PC-9 (cell line): ENCODE measurements at regions not wholly inside any gene's neighbourhood (a gene's known extent, or its start where the extent isn't known, plus 50 kb on each side); places are given as distances from the start of the nearest gene placed in this dataset.

ENCODE experiments used
- BruUV-seq: library from RNA; stranded (reverse); fragments of 400-500 nt; replicated peaks from 2 replicates; lab custom pipeline; 2021; lab: Mats Ljungman, UMichigan
- CTCF ChIA-PET: fragments of 300-600 bp; sonication (Branson Sonifier 250); formaldehyde crosslinking; loops from one replicate; lab custom pipeline; 2022; ENCODE audit warnings: antibody characterized with exemption; lab: Charles Lee
- POLR2A ChIA-PET: fragments of 300-600 bp; sonication (Branson Sonifier 250); formaldehyde crosslinking; loops from one replicate; lab custom pipeline; 2022; ENCODE audit warnings: antibody characterized with exemption; ENCODE audit not compliant: unreplicated experiment; lab: Charles Lee
- DNase-seq, 2 experiments: peaks; one replicate each; pipeline versions ENCODE4 v3.0.0 to v3.0.0-alpha.2; 2015 to 2022; ENCODE audit warnings: mixed read lengths in 1 of 2
- H2AFZ ChIP-seq: fragments of 200-600 bp; sonication (generic); 2 replicates; pipeline ENCODE4 v1.8.1; 2017; ENCODE audit warnings: antibody characterized with exemption
- H3F3A ChIP-seq: fragments of 200-600 bp; sonication (generic); 2 replicates; pipeline ENCODE4 v1.8.1; 2017; ENCODE audit warnings: antibody characterized with exemption, mild to moderate bottlenecking, low read depth; ENCODE audit not compliant: insufficient read depth
- H3K27ac ChIP-seq: fragments of 200-600 bp; sonication (generic); 2 replicates; pipeline ENCODE4 v1.6.1; 2016; ENCODE audit warnings: mixed run types
- H3K27me3 ChIP-seq: fragments of 200-600 bp; sonication (generic); 2 replicates; pipeline ENCODE4 v1.6.1; 2016; ENCODE audit warnings: low read depth, mixed run types; ENCODE audit not compliant: insufficient read depth
- H3K36me3 ChIP-seq: fragments of 200-600 bp; sonication (generic); 2 replicates; pipeline ENCODE4 v1.6.1; 2016; ENCODE audit warnings: low read depth, mixed run types
- H3K4me1 ChIP-seq: fragments of 200-600 bp; sonication (generic); replicated peaks from 2 replicates; pipeline ENCODE4 v1.6.1; 2016; ENCODE audit warnings: mixed run types; ENCODE audit not compliant: insufficient read depth
- H3K4me2 ChIP-seq: fragments of 200-600 bp; sonication (generic); 2 replicates; pipeline ENCODE4 v1.6.1; 2017; ENCODE audit warnings: mixed run types
- H3K4me3 ChIP-seq: fragments of 200-600 bp; sonication (generic); 2 replicates; pipeline ENCODE4 v1.6.1; 2016; ENCODE audit warnings: mixed run types
- H3K79me2 ChIP-seq: fragments of 200-600 bp; sonication (generic); 2 replicates; pipeline ENCODE4 v1.6.1; 2017; ENCODE audit warnings: low read depth, mixed run types
- H3K9me2 ChIP-seq: fragments of 200-600 bp; sonication (generic); 2 replicates; pipeline ENCODE4 v1.8.1; 2017; ENCODE audit warnings: mild to moderate bottlenecking; ENCODE audit not compliant: insufficient read depth
- H3K9me3 ChIP-seq: fragments of 200-600 bp; sonication (generic); 2 replicates; pipeline ENCODE4 v1.8.1; 2016; ENCODE audit warnings: low read depth; ENCODE audit not compliant: insufficient read depth
- H4K20me1 ChIP-seq: fragments of 200-600 bp; sonication (generic); 2 replicates; pipeline ENCODE4 v1.8.1; 2017; ENCODE audit not compliant: insufficient read depth
- EZH2 ChIP-seq: fragments of 200-600 bp; sonication (generic); IDR thresholded peaks from 2 replicates; pipeline ENCODE4 v1.8.0; 2017; ENCODE audit warnings: antibody characterized with exemption, low read depth
- intact Hi-C: fragments of 100-400 bp; cut with micrococcal nuclease; formaldehyde crosslinking; loops from one replicate; pipeline ENCODE4 v1.10.0; 2022; ENCODE audit not compliant: unreplicated experiment
- TF ChIP-seq, protein P1 (sequence below): fragments of 200-600 bp; sonication (generic); conservative IDR thresholded peaks from 2 replicates; pipeline ENCODE4 v1.6.1; 2017; ENCODE audit warnings: mixed run types, antibody characterized with exemption, mild to moderate bottlenecking, moderate library complexity

DNA sequence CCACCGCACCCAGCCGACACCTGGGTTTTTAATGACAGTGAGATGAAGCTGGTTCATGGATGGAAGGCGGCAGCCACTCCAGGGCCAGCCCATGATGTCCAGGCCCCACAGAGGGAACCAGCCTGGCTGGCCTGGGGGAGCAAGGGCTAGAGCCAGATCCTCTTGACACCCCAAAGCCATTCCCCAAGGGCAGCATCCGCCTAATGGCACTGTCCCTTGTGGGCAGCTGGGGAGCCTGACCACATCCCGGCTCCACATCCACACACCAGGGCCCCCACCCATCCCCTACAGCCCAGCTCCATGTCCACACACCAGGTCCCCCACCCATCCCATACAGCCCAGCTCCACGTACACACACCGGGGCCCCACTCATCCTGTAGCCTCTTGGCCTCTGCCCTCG, 53.3 kb upstream of the ACSF3 start:
- H3K4me1 ChIP-seq = no peaks in the 10 kb centered on the region
- no peaks in the 10 kb centered on the region for H3K79me2 ChIP-seq
- TF ChIP-seq EZH2 = no peak
- TF ChIP-seq, protein P1, sequence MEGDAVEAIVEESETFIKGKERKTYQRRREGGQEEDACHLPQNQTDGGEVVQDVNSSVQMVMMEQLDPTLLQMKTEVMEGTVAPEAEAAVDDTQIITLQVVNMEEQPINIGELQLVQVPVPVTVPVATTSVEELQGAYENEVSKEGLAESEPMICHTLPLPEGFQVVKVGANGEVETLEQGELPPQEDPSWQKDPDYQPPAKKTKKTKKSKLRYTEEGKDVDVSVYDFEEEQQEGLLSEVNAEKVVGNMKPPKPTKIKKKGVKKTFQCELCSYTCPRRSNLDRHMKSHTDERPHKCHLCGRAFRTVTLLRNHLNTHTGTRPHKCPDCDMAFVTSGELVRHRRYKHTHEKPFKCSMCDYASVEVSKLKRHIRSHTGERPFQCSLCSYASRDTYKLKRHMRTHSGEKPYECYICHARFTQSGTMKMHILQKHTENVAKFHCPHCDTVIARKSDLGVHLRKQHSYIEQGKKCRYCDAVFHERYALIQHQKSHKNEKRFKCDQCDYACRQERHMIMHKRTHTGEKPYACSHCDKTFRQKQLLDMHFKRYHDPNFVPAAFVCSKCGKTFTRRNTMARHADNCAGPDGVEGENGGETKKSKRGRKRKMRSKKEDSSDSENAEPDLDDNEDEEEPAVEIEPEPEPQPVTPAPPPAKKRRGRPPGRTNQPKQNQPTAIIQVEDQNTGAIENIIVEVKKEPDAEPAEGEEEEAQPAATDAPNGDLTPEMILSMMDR = no peak
- no peak overlapping the region for H2AFZ ChIP-seq
- H3K9me2 ChIP-seq = no peaks in the 10 kb centered on the region
- BruUV-seq = no TSS peak
- H3K9me3 ChIP-seq = no peaks in the 10 kb centered on the region
- DNase-seq = no peak
- H3K27me3 ChIP-seq = peaks cover 94% of the 10 kb centered on the region
- no peak overlapping the region for H3K4me2 ChIP-seq
- POLR2A ChIA-PET = no interaction called here
- intact Hi-C loops = no loop called here
- no peak overlapping the region for H3K4me3 ChIP-seq
- H3K27ac ChIP-seq = no peak overlapping the region
- CTCF ChIA-PET = no interaction called here
- H3K36me3 ChIP-seq = no peaks in the 10 kb centered on the region
- H4K20me1 ChIP-seq = no peaks in the 10 kb centered on the region
- no peaks in the 10 kb centered on the region for H3F3A ChIP-seq

DNA sequence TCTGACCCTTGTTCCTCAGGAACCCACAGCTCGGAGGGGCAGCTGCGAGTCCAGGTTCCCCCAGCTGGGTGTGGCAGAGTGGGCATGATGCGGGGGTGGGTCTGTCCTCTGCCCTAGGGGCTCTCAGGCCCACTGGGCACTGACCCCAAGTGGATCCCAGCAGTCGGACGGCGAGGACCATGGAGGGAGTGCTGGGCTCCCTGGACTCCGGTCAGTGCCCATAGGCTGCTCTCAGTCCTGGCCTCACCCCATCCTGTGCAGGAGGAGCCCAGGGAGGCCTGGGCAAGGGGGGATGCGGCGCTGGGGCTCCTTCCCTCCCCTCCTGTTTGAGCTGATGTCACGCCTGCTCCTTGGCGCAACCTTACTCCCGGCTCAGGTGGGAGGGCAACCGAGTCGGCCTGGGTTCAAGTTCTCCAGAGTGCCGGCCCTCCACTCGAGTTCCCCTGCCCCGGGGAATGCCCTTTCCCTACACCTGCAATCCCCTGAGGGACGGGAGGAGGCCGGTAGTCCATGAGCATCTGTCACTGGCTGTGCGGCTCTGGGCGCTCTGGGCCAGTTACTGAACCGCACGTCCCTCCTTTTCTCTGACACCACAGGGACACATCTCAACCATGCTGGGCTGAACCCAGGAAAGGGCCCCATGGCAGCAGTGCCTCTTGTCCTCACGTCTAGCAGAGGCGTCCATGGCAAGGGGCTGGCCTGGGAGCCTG, 52.6 kb upstream of the ACSF3 start:
- H3K27me3 ChIP-seq = peaks cover 94% of the 10 kb centered on the region

DNA sequence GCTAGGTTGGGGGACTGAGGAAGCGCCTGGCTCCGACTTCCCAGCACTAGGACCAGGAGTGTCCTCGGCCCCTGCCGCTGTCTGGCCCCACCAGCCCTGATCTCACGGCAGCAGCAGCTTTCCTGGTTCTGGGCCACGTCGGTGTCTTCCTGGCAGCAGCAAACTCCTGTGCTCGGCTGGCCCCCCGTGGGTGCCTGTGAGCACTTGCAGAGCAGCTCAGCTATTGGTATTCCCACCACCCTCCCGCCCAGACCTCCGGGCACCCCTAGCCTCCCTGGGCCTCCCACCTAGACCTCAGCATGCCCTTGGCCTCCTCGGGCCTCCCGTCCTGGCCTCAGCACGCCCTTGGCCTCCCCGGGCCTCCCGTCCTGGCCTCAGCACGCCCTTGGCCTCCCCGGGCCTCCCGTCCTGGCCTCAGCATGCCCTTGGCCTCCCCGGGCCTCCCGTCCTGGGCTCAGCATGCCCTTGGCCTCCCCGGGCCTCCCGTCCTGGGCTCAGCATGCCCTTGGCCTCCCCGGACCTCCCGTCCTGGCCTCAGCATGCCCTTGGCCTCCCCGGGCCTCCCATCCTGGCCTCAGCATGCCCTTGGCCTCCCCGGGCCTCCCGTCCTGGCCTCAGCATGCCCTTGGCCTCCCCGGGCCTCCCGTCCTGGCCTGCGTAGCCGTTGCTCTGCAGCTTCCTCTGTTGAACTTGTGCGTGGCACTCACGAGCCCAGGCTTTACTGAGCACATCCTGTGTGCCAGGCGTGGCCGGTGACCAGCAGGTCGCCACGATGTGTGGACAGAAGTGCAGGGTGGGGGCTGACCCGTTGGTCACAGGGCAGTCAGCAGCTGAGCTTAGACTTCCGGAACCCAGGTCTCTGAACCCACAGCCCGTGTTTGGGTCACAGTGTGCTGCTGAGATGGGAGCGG, 51.8 kb upstream of the ACSF3 start:
- ChIA-PET CTCF (interaction anchor here (0.6 kb wide), 1 partner anchor 98 kb away, joined by 6 read pairs; no protein-coding TSS in a partner anchor), POLR2A (no interaction called here)
- Histone ChIP-seq H3K4me2 (no peak overlapping the region), H3K27me3 (peaks cover 88% of the 10 kb centered on the region), H3F3A (no peaks in the 10 kb centered on the region), H3K79me2 (no peaks in the 10 kb centered on the region), H3K27ac (no peak overlapping the region), H3K36me3 (no peaks in the 10 kb centered on the region), H4K20me1 (no peaks in the 10 kb centered on the region), H3K9me3 (no peaks in the 10 kb centered on the region), H2AFZ (no peak overlapping the region), H3K4me3 (no peak overlapping the region), H3K9me2 (no peaks in the 10 kb centered on the region), H3K4me1 (no peaks in the 10 kb centered on the region)
- intact Hi-C loops = no loop called here
- TF ChIP-seq, protein P1 = no peak
- TF ChIP-seq EZH2 = no peak
- no peak for DNase-seq
- no TSS peak for BruUV-seq

More for the DNA sequence above, 52.6 kb upstream of the ACSF3 start:
- Histone ChIP-seq H3K36me3 (no peaks in the 10 kb centered on the region), H3K9me2 (no peaks in the 10 kb centered on the region), H3F3A (no peaks in the 10 kb centered on the region), H3K4me1 (no peaks in the 10 kb centered on the region), H3K4me3 (no peak overlapping the region), H3K79me2 (no peaks in the 10 kb centered on the region), H3K9me3 (no peaks in the 10 kb centered on the region), H3K27ac (no peak overlapping the region), H3K4me2 (no peak overlapping the region), H2AFZ (no peak overlapping the region), H4K20me1 (no peaks in the 10 kb centered on the region)
- DNase-seq = no peak
- no TSS peak for BruUV-seq
- no peak for TF ChIP-seq EZH2
- TF ChIP-seq, protein P1 = no peak
- POLR2A ChIA-PET = no interaction called here
- CTCF ChIA-PET = interaction anchor here (0.6 kb wide), 1 partner anchor 97 kb away, joined by 6 read pairs; no protein-coding TSS in a partner anchor
- intact Hi-C loops = no loop called here
